ENCODE measurements at regions not wholly inside any gene's neighbourhood (a gene's known extent, or its start where the extent isn't known, plus 50 kb on each side); places are given as distances from the start of the nearest gene placed in this dataset.

- intact Hi-C loops (cut with DNase I; ENCODE audit: low total_unique reads) = no loop called here
- H3K4me3 ChIP-seq (ENCODE audit: low read depth, poor library complexity, severe bottlenecking) = no peak overlapping the region
- TF ChIP-seq CTCF (IDR thresholded peaks at IDR 0.05) (no peak), POLR2A (IDR thresholded peaks at IDR 0.05) (no peak)
- DNase-seq (ENCODE audit: low spot score in 2 of 2) = no peak
- WGBS, 2 donors = 58 to 69% methylated on average over 5 of the region's 5 CpGs
Observed at GRCh38 chr4:117983541-117984365, 50.5 kb upstream of the NDST3 start.

GRCh38 chr4:117984366-117984680, 50.0 kb upstream of the NDST3 start:
- no peak for DNase-seq (ENCODE audit: low spot score in 2 of 2)
- H3K4me3 ChIP-seq (ENCODE audit: low read depth, poor library complexity, severe bottlenecking) = no peak overlapping the region
- TF ChIP-seq CTCF (IDR thresholded peaks at IDR 0.05) = no peak
- TF ChIP-seq POLR2A (IDR thresholded peaks at IDR 0.05) = no peak
- WGBS, 2 donors = 48 to 79% methylated on average over 2 of the region's 2 CpGs
- intact Hi-C loops (cut with DNase I; ENCODE audit: low total_unique reads) = no loop called here

All from lower leg skin (tissue), 4 donors.